Tibial nerve (tissue), 4 donors: ENCODE measurements at regions not wholly inside any gene's neighbourhood (a gene's known extent, or its start where the extent isn't known, plus 50 kb on each side); places are given as distances from the start of the nearest gene placed in this dataset.

ENCODE experiments used
- DNase-seq, 2 donors: peaks; one replicate each; pipeline ENCODE4 v3.0.0-alpha.2; 2019; ENCODE audit warnings: low spot score in 2 of 2
- H3K27ac ChIP-seq, 4 donors: fragments of 200-600 bp; sonication (generic) in 3 of 4; one replicate each; pipeline ENCODE4 v1.5.1; 2017 to 2019; ENCODE audit warnings: mild to moderate bottlenecking in 1 of 4
- H3K27me3 ChIP-seq, 2 donors: fragments of 200-600 bp; sonication (generic) in 1 of 2; one replicate each; pipeline versions ENCODE4 v1.5.1 to v1.6.0; 2017 to 2019
- H3K36me3 ChIP-seq, 3 donors: fragments of 200-600 bp; sonication (generic); one replicate each; pipeline ENCODE4 v1.5.1; 2018 to 2019
- H3K4me1 ChIP-seq, 4 donors: fragments of 200-600 bp; sonication (generic) in 3 of 4; one replicate each; pipeline ENCODE4 v1.5.1; 2017 to 2019
- H3K4me3 ChIP-seq, 4 donors: fragments of 200-600 bp; sonication (generic) in 3 of 4; one replicate each; pipeline ENCODE4 v1.5.1; 2017 to 2019; ENCODE audit warnings: mild to moderate bottlenecking in 1 of 4, moderate library complexity in 1 of 4
- H3K9me3 ChIP-seq, 4 donors: fragments of 200-600 bp; sonication (generic) in 3 of 4; one replicate each; pipeline ENCODE4 v1.5.1; 2017 to 2019
- EP300 ChIP-seq, 2 donors: sonication (generic); formaldehyde crosslinking; IDR thresholded peaks; one replicate each; pipeline ENCODE4 v1.6.1; 2017; ENCODE audit warnings: antibody characterized with exemption in 2 of 2, mild to moderate bottlenecking in 1 of 2
- POLR2A ChIP-seq, 2 donors: fragments of 450-650 bp; IDR thresholded peaks; one replicate each; pipeline ENCODE4 v1.6.1; 2017; ENCODE audit warnings: antibody characterized with exemption in 2 of 2, mild to moderate bottlenecking in 2 of 2, moderate library complexity in 2 of 2
- WGBS, 2 donors: methylation state at CpG; one replicate each; pipeline ENCODE4 v1.1.5; 2018; 5-methylcytosine and 5-hydroxymethylcytosine counted together
- TF ChIP-seq, protein P1 (sequence below), 5 experiments: fragments of 200-600 bp in 3 of 5; fragments of 450-650 bp in 2 of 5; sonication (generic) in 3 of 5; IDR thresholded peaks; one replicate each; pipeline ENCODE4 v1.5.1; 2016 to 2019; ENCODE audit warnings: antibody characterized with exemption in 5 of 5, mild to moderate bottlenecking in 3 of 5, moderate library complexity in 2 of 5

DNA sequence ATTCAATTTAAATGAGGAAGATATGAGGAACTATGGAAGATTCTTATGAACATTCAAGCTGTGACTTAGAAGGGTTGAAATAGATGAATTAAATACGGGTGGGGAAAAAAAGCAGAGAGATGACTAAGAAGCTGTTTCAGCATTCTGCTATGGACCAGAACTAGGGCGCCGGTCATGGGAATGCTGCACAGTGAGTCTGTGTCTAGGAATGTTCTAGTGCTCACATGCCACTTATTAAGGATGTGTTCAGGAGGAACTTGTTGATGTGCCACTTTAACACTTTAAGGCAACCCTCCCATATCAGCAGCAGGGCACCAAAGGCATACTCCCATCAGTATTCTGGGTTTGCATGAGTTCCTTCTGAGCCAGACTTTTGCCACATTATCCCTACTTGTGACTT, 152.1 kb downstream of the POSTN start:
- WGBS, 2 donors: 83 to 89% methylated on average over 3 of the region's 3 CpGs
- H3K27ac ChIP-seq: no peak overlapping the region
- H3K36me3 ChIP-seq: no peaks in the 10 kb centered on the region
- H3K9me3 ChIP-seq: no peaks in the 10 kb centered on the region
- H3K4me3 ChIP-seq: no peak overlapping the region
- DNase-seq: no peak
- H3K27me3 ChIP-seq: no peaks in the 10 kb centered on the region
- TF ChIP-seq EP300 (IDR thresholded peaks at IDR 0.05) (no peak), POLR2A (IDR thresholded peaks at IDR 0.05) (no peak)
- TF ChIP-seq, protein P1, sequence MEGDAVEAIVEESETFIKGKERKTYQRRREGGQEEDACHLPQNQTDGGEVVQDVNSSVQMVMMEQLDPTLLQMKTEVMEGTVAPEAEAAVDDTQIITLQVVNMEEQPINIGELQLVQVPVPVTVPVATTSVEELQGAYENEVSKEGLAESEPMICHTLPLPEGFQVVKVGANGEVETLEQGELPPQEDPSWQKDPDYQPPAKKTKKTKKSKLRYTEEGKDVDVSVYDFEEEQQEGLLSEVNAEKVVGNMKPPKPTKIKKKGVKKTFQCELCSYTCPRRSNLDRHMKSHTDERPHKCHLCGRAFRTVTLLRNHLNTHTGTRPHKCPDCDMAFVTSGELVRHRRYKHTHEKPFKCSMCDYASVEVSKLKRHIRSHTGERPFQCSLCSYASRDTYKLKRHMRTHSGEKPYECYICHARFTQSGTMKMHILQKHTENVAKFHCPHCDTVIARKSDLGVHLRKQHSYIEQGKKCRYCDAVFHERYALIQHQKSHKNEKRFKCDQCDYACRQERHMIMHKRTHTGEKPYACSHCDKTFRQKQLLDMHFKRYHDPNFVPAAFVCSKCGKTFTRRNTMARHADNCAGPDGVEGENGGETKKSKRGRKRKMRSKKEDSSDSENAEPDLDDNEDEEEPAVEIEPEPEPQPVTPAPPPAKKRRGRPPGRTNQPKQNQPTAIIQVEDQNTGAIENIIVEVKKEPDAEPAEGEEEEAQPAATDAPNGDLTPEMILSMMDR (IDR thresholded peaks at IDR 0.05): no peak
- no peaks in the 10 kb centered on the region for H3K4me1 ChIP-seq

DNA sequence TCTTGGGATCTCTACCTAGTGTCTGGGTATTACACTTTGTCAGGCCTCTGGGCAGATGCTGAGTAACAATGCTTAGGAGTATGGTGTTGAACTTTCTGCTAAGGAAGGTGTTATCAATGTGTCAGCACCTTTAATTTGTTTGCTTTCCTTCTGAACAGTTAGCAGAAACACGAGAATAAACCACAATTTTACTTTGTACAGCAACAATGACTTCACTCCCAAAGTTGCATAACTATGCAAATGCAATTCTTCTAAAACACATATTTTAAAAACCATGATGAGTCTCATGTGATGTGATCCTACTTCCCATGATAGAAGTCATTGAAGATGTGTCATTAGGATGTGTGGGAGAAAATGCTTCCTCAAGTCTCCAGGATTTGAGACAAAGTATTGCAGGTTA, 155.0 kb downstream of the POSTN start:
- WGBS, 2 donors: 44 to 64% methylated on average over 1 of the region's 1 CpG
- TF ChIP-seq EP300 (IDR thresholded peaks at IDR 0.05) (no peak), POLR2A (IDR thresholded peaks at IDR 0.05) (no peak)
- TF ChIP-seq, protein P1 (IDR thresholded peaks at IDR 0.05): no peak
- Histone ChIP-seq H3K36me3 (no peaks in the 10 kb centered on the region), H3K27ac (no peak overlapping the region), H3K4me3 (no peak overlapping the region), H3K9me3 (peaks cover 0 to 2% (median 0%) of the 10 kb centered on the region in 4 donors), H3K4me1 (no peaks in the 10 kb centered on the region), H3K27me3 (no peaks in the 10 kb centered on the region)
- DNase-seq: no peak

DNA sequence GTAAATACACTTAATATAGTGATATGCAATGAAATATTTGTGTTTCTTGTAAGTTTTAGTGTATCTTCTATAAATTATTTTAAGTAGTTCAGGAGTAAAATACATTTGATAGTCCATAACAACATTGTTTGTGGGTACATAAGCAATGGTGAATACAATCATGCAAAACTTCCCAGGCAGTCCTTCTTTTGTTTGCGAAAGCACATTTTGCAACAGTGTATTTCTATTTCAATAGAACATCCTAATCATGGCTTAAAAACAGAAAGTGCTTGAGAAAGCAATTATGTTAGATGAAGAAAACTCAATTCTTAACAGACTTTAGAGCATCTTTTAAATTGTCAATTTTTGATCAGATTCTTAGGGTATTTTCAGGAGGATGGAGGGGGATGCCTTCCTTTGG, 155.6 kb downstream of the POSTN start:
- 98 to 100% methylated on average over 1 of the region's 1 CpG for WGBS, 2 donors
- peaks cover 0 to 2% (median 0%) of the 10 kb centered on the region in 4 donors for H3K9me3 ChIP-seq
- no peaks in the 10 kb centered on the region for H3K27me3 ChIP-seq
- TF ChIP-seq, protein P1 (IDR thresholded peaks at IDR 0.05): no peak
- TF ChIP-seq EP300 (IDR thresholded peaks at IDR 0.05) (no peak), POLR2A (IDR thresholded peaks at IDR 0.05) (no peak)
- H3K4me1 ChIP-seq: no peaks in the 10 kb centered on the region
- no peak overlapping the region for H3K27ac ChIP-seq
- no peak for DNase-seq
- no peaks in the 10 kb centered on the region for H3K36me3 ChIP-seq
- H3K4me3 ChIP-seq: no peak overlapping the region

DNA sequence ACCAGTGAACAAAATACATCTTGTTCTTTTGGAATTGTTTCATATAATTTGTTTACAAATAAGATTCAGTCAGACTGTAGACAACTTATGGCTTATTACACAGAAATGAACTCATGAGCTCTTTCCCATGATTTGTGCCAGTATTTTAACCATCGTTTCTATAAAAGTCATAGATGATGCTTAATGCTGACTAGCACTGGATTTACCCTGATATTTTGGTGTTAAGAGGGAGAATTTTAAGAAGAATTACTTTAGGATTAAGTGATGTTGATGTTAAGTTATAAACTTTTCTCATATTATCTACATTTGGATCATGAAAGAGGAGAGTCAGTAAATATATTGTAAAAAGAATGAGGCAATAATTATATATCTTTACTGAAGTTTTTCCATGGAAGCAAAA, 162.7 kb downstream of the POSTN start:
- DNase-seq: no peak
- Histone ChIP-seq H3K27me3 (no peaks in the 10 kb centered on the region), H3K36me3 (no peaks in the 10 kb centered on the region), H3K27ac (no peak overlapping the region), H3K9me3 (no peaks in the 10 kb centered on the region), H3K4me1 (no peaks in the 10 kb centered on the region), H3K4me3 (no peak overlapping the region)
- 81 to 85% methylated on average over 1 of the region's 1 CpG for WGBS, 2 donors
- TF ChIP-seq EP300 (IDR thresholded peaks at IDR 0.05) (no peak), POLR2A (IDR thresholded peaks at IDR 0.05) (no peak)
- TF ChIP-seq, protein P1 (IDR thresholded peaks at IDR 0.05): no peak

DNA sequence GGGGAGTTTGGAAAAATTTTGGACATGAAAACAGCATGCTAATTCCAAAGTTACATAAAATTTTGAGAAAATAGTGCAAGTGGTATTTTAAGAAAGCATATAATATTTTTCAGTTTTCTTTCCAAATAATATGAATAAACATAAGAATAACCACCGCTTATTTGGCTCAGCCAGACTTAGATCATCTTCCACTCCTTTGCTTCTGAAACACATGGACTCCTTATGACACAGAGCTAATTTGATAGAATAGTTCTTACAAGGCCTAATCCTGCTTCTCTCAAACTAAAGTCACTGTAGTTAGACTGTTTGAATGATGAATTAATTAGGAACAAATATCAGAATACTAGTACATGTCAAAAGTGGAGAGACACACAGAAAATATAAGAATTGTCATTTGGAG, 165.5 kb downstream of the POSTN start:
- Histone ChIP-seq H3K27me3 (no peaks in the 10 kb centered on the region), H3K4me1 (no peaks in the 10 kb centered on the region), H3K4me3 (no peak overlapping the region), H3K9me3 (no peaks in the 10 kb centered on the region), H3K27ac (no peak overlapping the region), H3K36me3 (no peaks in the 10 kb centered on the region)
- no peak for TF ChIP-seq POLR2A (IDR thresholded peaks at IDR 0.05)
- TF ChIP-seq, protein P1 (IDR thresholded peaks at IDR 0.05): no peak
- TF ChIP-seq EP300 (IDR thresholded peaks at IDR 0.05): no peak
- DNase-seq: no peak
- WGBS, 2 donors: 75 to 76% methylated on average over 1 of the region's 1 CpG
